Stimulated activated CD4-positive, alpha-beta T cell treated with anti-CD3 and anti-CD28 coated beads, Interleukin-12 subunit alpha, Interleukin-12 subunit beta, amount 100 ng/mL, for 4 hours (primary cell): ENCODE measurements at regions not wholly inside any gene's neighbourhood (a gene's known extent, or its start where the extent isn't known, plus 50 kb on each side); places are given as distances from the start of the nearest gene placed in this dataset.
"Not testable (repeated sequence)": the region's sequence is repeated elsewhere in the genome, so short reads cannot be mapped to it uniquely, and the experiment has no call there.

Experiments
- DNase-seq: peaks from one replicate; pipeline ENCODE4 v3.0.0-alpha.2; 2020

DNA sequence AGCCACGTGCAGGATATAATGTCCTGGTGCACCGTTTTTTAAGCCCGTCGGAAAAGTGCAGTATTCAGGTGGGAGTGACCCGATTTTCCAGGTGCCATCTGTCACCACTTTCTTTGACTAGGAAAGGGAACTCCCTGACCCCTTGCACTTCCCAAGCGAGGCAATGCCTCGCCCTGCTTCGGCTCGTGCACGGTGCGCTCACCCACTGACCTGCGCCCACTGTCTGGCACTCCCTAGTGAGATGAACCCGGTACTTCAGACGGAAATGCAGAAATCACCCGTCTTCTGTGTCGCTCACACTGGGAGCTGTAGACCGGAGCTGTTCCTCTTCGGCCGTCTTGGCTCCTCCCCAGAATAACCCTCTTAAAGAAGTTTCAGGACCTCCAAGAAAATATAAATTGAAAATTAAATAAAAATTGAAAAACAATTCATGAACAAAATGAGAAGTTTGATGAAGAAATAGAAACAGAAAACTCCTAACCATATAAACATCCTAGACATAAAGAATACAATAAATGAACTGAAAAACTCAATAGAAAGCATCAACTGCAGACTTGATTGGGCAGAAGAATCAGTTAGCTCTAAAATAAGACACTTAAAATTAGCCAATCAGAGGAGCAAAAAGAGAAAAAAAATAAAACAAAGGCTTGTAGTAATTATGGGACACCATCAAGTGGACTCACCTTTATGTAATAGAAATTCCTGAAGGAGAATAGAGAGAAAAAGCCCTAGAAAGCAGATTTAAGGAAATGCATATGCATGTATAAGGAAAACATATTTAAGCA is 249.3 kb upstream of the GOT2 start:
- DNase-seq: not testable (repeated sequence)

DNA sequence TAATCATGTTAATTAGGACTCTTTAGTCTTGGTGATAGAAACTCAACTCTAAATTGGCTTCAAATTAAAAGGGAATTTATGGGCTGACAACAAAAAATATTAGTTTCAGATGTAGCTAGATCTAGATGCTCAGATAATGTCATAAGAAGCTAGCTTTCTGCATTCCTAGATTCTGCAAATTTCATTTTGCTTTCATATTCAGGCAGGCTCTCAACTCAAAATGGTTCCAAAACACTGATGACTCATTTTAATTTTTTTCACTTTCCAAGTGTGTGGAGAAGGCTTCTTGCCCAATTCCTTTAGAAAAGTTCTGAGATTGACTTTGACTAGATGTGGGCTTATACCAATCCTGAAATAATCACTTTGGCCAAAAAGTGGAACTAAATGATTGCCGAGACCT is 236.7 kb upstream of the GOT2 start:
- DNase-seq: no peak

DNA sequence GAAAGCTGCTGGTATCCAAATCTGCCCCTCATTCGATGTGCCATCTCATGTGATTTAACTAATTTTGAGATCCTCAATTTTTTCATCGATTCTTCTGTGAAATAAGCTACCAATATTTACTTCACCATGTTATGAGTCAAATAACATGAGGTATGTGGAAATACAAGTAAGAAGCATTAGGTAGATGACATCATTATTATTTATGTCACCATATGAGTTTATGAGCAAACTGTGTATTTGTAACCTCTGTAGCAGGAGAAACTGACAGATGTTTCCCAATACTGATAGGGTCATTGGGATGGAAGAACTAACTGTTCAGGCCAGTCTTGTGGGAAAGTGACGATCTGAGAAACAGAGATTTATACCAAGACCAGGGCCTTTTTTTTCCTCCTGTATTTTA is 229.4 kb upstream of the GOT2 start:
- DNase-seq: no peak

DNA sequence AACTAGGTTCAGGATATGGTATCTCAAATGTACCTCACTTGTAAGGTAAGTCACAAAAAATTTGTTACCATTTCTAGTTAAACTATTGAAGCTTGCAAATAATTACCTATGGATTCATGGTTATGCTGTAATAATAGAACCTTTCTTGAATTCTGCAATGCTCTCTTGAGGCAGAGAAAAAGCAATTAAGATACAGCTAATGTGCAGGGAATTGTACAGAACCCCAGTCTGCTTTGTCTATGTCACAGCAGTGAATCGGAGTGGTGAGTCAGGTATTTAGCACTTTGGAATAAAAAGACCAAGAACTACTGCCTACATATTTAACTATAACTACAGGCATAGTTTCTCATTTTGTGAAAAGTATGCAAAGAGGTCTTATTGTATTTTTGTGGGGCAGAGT is 228.7 kb upstream of the GOT2 start:
- no peak for DNase-seq

DNA sequence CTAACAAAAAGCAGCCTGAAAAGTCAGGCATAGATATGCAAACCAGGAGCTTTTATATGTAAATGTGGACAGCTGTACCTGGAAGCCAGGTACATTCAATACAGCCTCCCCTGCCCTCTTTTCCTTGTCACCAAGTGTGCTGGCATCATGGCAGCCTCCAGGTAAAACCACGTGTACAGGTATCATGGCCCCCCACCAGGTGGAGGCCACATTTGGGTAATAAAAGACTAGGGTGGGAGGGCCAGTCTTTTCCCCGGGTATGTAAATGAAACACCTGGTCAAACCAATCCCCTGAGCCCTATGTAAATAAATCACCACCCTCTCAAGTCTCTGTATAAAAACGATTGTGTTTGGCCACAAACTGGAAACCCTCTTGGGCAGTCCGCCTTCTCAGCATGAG is 226.4 kb upstream of the GOT2 start:
- DNase-seq: no peak

DNA sequence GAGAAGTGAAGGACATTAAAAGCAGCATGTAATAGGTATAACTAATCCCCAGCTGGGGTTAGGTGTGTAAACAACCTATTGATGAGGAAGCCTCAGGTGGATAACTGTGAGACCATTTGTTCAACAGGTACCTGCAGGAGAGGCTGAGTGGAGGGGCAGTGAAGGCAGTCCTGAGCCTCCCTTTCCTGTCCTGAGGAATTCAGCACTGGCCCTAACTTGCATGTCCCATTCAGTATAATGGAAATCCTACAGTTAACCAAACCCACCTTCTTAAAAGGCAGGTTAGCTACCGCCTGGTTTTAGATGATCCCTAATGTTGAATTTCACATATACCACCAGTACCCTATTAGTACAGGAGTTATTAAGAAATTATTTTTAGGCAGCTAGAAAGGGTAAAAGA is 225.9 kb upstream of the GOT2 start:
- DNase-seq: no peak

DNA sequence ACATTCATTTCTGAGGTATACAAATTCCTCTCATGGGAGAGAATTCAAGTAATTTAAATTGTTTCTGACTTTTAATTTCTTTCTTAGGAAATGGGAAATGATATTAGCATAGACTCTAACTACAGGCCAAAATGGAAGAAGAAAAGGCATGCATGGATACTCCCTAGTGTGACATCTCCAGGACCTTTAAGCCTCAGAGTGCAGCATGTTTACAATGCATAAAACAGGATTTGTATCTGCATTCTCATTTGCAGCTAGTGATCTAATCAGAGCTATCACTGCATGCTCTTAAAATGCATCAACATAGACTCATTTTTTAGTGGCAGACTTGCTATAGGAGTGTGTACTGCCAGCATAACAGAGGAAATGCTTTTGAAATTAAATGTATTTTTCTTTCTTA is 224.6 kb upstream of the GOT2 start:
- DNase-seq: no peak

DNA sequence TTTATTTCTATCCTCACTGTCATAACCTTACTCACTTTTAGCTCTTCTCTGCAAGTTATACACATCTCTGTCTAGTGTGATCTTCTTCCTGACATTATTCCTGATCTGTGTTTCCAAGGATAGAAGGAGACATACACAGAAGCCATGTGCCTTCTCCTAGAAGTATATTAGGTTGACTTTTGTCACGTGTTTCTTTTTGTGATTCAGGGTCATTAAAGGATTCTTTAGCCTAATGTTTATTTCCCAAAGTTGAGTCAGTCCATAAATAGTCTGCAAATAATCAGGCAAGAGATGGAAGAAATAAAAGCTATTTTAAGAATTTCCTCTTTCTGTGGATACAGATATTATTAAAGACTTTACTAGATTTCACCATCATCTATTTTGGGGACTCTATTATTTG is 214.1 kb upstream of the GOT2 start:
- DNase-seq: no peak

DNA sequence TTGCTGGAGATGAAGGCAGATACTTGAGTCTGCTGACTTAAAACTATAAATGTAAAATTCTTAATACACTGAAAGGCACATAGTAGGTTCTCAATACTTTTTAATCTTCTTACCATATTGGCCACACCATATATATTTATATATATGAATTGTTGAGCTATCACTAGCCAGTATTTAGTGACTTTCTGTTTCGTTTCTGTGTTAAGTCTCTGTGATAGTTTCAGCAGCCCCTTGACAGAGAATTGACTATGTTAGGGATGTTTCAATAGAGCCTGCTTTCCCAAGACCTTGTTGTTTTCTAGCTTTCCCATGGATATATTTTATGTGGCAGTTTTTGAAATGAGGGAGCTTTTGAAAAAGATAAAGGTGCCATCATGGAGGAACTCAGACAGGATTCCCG is 206.5 kb upstream of the GOT2 start:
- no peak for DNase-seq

DNA sequence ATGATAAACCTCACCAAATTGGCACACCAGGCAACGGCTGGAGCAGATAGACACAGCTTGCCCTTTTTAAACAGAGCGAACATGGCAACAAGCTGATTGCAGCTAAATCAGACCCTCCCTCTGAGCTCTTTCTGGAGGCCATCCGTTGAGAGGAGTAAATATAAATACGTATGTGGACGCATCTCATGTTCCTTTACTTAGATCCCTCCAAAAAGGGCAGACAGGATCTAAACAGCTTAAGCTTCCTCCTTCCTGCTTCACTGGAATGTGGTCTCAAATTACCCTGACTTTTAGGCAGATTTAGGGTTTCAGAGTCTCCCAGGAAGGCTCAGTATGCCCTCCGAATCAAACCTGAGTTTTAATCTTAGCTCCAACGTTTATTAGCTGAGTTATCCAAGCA is 204.7 kb upstream of the GOT2 start:
- DNase-seq: no peak

DNA sequence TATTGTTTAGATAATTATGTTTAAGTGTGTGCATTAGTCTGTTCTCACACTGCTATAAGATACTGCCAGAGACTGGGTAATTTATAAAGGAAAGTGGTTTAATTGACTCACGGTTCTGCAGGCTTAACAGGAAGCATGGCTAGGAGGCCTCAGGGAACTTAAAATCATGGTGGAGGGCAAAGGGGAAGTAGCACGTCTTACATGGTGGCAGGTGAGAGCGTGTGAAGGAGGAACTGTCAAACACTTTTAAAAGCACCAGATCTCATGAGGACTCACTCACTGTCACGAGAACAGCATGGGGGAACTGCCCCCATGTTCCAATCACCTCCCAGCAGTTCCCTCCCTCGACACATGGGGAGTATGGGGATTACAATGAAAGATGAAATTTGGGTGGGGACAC is 203.5 kb upstream of the GOT2 start:
- no peak for DNase-seq

DNA sequence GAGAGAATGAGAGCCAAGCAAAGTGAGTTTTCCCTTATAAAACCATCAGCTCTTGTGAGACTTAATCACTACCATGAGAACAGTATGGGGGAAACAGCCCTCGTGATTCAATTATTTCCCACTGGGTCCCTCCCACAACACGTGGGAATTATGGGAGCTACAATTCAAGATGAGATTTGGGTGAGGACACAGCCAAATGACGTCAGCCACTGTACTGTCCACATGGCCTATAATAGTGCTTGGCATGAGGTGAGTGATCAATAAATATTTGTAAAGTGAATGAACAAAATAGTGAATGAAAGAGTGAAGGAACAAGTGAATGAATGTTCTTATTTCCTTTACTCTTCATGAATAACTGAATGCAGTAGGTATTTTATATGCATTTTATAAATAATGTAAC is 199.1 kb upstream of the GOT2 start:
- no peak for DNase-seq

DNA sequence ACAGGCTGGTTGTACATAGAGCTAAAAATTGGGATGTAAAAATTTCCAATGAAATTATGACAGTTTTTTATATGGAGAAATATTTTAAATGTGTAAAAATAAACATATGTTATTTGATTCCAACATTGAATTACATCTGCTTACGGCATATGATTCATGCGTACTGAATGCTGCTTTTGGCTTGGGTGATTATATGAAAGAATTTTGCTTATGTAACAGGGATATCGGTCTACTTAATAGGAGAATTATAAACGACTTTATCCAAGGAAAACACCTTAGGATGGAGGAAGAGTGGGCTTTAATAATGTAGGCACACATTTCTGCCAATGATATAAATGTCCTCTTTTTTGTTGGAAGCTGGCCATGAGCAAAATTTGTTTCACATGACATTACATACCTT is 197.3 kb upstream of the GOT2 start:
- no peak for DNase-seq

DNA sequence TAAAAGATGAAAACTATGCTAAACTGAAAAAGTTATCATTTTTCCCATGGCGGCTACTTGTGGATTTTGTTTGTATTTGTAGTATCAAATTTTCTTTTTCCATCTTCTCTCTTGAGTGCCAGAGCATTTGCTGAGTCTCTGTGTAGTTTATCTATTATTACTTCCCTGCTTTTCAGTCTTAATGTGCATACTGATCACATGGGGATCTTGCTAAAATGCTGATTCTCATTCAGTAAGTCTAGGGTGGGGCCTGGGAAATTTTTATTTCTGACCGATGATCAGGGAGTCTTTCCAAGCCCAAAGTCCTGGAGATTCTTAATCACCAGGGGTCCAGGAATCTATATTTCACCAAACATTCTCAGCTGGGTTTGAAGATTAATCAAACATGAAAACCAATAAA is 189.0 kb upstream of the GOT2 start:
- DNase-seq: no peak

DNA sequence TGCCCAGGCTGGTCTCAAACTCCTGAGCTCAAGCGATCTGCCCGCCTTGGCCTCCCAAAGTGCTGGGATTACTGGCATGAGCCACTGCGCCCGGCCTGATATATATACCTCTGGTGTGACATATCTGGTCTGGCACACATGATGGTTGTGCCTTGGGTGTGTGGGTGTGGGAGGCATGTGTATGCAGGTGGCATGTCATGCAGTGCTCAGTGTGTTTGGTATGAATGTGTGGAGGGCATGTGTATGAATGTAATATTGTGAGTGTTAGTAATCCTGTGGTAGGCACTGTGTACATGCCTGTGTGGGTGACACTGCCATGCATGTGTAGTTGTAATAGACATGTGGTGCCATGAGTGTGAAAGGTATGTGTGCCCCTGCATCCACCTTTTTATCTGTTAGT is 179.3 kb upstream of the GOT2 start:
- no peak for DNase-seq

DNA sequence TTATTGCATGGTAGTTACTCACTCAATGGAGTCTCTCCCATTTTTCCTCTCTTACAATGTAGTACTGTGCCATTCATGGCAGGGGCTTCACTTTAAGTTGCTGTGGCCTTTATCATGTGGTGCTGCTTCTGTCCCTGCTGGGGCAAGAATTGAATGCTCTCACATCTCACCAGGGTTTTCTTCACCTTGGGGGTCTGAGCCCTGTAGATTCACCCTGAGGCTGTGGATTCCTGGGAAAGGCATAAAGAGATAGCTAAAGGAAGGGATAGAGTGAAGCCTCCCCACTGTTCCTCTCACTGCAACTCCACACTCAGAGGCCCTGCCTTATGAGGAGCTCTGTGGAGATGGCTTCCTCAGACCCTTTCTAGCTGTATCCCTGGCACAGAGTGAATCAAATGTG is 178.5 kb upstream of the GOT2 start:
- no peak for DNase-seq

DNA sequence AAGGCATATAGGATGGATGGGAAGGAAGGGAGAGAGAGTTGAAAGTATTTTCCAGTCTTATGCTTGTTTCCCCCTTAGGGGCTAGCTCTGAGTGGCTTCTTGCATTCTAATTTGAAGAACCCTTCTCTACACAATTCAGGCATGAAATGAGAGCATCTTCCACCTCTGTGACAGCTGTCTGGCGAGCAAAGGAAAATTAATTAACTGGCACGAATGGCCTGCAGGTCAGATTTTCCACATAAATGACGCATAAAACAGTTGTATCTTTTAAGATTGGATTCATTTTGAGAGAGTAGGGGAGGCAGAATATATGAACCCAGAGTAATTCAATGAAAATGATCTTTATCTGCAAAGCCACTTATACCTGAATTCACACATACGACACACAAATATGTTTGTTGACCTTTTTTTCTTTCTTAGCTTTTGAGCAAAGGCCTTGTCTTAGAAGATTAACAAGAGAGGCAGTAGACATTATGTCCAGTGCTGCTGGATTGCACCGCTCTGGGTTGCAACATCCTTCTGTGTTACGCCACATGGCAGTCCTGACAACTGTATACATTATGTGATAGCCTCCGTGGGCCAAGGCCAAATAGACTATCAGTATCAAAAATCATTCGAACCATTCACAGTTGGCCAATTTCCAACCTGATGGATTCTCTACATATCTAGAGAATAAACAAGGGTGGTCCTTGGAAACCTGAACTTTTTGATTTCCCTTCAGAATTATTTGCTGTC is 173.0 kb upstream of the GOT2 start:
- DNase-seq: no peak

DNA sequence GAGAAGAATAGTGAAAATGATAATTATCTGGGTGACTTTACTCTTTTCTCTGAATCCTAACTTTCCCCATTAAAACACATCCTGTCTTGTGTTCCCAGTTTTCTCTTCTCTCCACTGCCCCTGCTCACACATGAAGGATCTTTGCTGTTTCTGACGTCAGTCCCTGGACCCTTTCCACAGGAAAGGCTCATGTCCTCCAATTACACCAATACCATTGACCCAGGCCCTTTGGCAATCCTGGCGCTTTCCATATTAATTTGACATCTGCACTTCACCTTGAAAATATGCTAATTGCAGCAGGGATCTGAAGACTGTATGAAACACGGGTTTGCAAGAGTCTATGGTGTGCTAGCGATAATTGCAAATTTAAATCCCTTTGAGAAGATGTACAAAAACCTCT is 170.2 kb upstream of the GOT2 start:
- no peak for DNase-seq

DNA sequence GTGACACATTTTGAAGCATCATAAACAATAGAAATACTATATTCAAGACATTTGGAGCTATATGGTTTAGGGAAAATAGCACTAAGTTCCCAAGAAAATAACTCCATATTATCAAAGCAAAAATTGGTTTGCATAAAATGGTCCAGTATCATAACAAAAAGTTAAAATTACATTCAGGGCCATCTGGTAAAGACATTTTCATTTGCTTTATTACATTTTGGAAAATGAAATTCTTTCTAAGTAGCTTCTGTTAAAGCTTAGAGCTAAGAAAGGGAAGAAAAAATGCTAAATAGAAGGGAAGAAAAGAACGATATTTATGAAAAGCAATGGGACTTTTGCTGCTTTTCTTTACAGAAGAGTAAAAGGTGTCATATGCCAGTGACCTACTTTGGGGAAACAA is 155.4 kb upstream of the GOT2 start:
- DNase-seq: no peak

DNA sequence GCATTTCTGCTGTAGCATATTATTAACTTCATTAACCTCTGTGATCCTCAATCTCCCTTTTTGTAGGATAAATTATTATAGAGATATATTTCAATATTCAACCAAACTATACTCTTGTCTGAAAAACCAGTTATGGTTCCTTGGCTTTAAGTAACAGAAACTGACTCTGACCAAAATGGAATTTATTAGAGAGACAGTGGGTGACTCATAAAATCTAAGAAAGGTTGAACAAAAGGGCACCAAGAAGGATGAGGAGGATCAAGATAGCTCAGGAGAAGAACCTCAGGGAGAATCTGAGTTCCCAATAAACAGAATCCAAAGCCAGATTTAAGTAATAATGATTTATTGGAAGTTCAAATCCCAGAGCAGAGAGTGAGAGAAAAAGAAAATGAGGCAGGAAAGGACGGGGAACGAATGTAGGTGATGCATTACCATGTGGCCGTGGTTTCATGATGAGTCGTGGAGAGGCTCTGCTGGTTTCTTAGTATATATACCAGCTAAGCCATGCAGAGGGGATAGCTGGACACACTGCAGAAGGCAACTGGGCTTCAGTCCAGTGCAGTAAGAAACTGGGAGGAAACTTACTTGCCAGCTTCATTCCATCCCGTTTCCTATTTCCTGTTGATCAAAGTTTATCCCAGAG is 151.5 kb upstream of the GOT2 start:
- DNase-seq: no peak

DNA sequence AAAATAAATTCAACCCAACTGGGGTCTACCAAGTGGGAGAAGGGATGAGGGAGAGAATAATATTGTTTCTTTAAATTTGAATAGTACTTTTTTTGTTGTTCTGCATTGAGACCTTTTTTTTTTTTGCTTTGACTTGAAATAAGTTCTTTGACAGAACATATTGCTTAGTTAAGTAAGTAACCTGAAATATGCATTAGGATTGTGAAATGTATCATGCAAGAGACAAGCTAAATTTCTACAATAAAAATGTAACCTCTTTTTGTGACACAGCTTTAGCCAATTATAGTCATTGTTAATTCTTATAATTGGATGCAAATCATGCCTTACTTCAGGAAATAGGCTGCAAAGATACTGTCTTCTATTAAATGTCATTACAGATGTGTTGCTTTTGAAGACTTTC is 150.0 kb upstream of the GOT2 start:
- DNase-seq: no peak

DNA sequence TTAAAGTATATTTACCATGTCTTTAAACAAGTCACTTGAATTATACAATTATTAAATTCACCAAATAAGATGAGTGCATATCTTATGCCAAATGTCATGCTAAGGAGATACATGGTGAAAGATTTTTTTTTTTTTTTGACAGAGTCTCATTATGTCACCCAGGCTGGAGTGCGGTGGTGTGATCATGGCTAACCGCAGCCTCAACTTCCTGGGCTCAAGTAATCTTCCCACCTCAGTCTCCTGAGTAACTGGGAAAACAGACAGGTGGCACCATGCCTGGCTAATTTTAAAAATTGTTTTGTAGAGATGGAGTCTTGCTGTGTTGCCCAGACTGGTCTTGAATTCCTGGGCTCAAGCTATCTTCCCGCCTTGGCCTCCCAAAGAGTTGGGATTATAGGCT is 149.0 kb upstream of the GOT2 start:
- no peak for DNase-seq

DNA sequence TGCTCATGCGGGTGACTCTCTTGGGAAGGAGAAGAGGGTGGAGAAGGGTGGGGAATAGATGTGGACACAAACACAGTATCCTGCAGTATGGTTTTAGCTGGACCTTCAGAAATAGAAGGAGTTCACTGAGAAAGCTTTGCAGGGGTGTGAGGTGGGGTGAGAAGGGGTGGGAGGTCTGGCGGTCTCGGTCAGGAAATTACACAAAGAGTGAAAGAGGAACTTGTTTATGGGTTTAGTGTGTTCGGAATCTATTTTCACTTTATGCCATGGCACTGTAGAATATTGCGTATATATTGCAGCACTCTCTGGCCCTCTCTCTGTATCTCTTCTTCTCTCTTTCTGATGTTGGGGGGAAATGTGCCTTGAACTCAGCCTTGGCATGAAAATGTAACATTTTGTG is 148.2 kb upstream of the GOT2 start:
- DNase-seq: no peak

DNA sequence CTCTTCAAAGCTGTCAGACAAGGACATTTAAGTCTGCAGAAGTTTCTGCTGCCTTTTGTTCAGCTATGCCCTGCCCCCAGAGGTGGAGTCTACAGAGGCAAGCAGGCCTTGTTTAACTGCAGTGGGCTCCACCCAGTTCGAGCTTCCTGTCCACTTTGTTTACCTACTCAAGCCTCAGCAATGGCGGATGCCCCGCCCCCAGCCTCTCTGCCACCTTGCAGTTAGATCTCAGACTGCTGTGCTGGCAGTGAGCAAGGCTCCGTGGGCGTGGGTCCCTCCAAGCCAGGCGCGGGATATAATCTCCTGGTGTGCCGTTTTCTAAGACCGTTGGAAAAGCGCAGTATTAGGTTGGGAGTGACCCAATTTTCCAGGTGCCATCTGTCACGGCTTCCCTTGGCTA is 144.5 kb upstream of the GOT2 start:
- DNase-seq: not testable (repeated sequence)
